H1 (cell line): ENCODE measurements at regions not wholly inside any gene's neighbourhood (a gene's known extent, or its start where the extent isn't known, plus 50 kb on each side); places are given as distances from the start of the nearest gene placed in this dataset.
A peak's percentile ranks its signal among the peaks of the same experiment; 100 is the strongest.

Source experiments
- CTCF ChIA-PET: fragments of 300-600 bp; sonication (Branson Sonifier 250); formaldehyde crosslinking; loops from one replicate; lab custom pipeline; 2021; ENCODE audit not compliant: partially characterized antibody; lab: Charles Lee
- POLR2A ChIA-PET: fragments of 300-600 bp; sonication (Branson Sonifier 250); formaldehyde crosslinking; loops from one replicate; lab custom pipeline; 2021; ENCODE audit warnings: inconsistent platforms; ENCODE audit not compliant: partially characterized antibody; lab: Charles Lee
- DNase-seq, 2 experiments: peaks; one replicate each; pipeline versions ENCODE4 v3.0.0 to v3.0.0-alpha.2; 2010 to 2022; ENCODE audit warnings: low spot score in 2 of 2, low read depth in 1 of 2, mixed read lengths in 1 of 2
- FAIRE-seq: peaks from 2 replicates; lab custom pipeline; 2011; peaks lifted over from hg19 to GRCh38; lab: Jason Lieb, UNC
- H2AFZ ChIP-seq: 2 replicates; pipeline ENCODE4 v1.8.1; 2012; ENCODE audit warnings: low read length, inconsistent platforms
- H2AK5ac ChIP-seq: 2 replicates; pipeline ENCODE4 v1.6.1; 2013; ENCODE audit warnings: low read depth, low read length
- H2BK120ac ChIP-seq: replicated peaks from 2 replicates; pipeline ENCODE3; 2013; ENCODE audit warnings: low read depth, low read length, inconsistent platforms
- H2BK12ac ChIP-seq: 2 replicates; pipeline ENCODE4 v1.6.1; 2013; ENCODE audit warnings: low read depth, low read length
- H2BK15ac ChIP-seq: 2 replicates; pipeline ENCODE4 v1.6.1; 2013; ENCODE audit warnings: low read length
- H2BK20ac ChIP-seq: 2 replicates; pipeline ENCODE4 v1.6.1; 2013; ENCODE audit warnings: low read length
- H2BK5ac ChIP-seq: 2 replicates; pipeline ENCODE4 v1.6.1; 2013; ENCODE audit warnings: low read depth, low read length
- H3K14ac ChIP-seq: 2 replicates; pipeline ENCODE4 v1.6.1; 2013; ENCODE audit warnings: inconsistent platforms; ENCODE audit not compliant: insufficient read length
- H3K18ac ChIP-seq: 2 replicates; pipeline ENCODE4 v1.6.1; 2013; ENCODE audit warnings: low read length; ENCODE audit errors: extremely low read depth
- H3K23ac ChIP-seq: 2 replicates; pipeline ENCODE4 v1.6.1; 2013; ENCODE audit warnings: inconsistent platforms; ENCODE audit not compliant: insufficient read length
- H3K23me2 ChIP-seq: 2 replicates; pipeline ENCODE4 v1.6.1; 2013; ENCODE audit warnings: low read depth, low read length
- H3K27ac ChIP-seq: 2 replicates; pipeline ENCODE4 v1.6.1; 2011; ENCODE audit warnings: low read depth, low read length, inconsistent platforms
- H3K27me3 ChIP-seq, 4 experiments: replicated peaks in 1 of 4; 1 replicate in 1 of 4; 2 replicates in 3 of 4; pipeline versions ENCODE4 v1.6.1 to v1.8.1; 2011 to 2013; ENCODE audit warnings: low read length in 3 of 4, mild to moderate bottlenecking in 3 of 4, inconsistent platforms in 2 of 4, mixed read lengths in 2 of 4, moderate library complexity in 1 of 4; ENCODE audit not compliant: control insufficient read depth in 3 of 4, insufficient read depth in 3 of 4; ENCODE audit errors: extremely low read depth in 1 of 4
- H3K36me3 ChIP-seq, 4 experiments: 2 replicates each; pipeline versions ENCODE4 v1.6.1 to v1.8.1; 2011 to 2013; ENCODE audit warnings: mild to moderate bottlenecking in 4 of 4, low read length in 3 of 4, moderate library complexity in 2 of 4, control low read depth in 1 of 4, inconsistent platforms in 1 of 4; ENCODE audit not compliant: insufficient read depth in 4 of 4, control insufficient read depth in 2 of 4
- H3K4ac ChIP-seq: replicated peaks from 2 replicates; pipeline ENCODE3; 2013; ENCODE audit warnings: low read length, low read depth, mixed read lengths, inconsistent platforms; ENCODE audit not compliant: insufficient read length
- H3K4me1 ChIP-seq, 4 experiments: replicated peaks in 1 of 4; 1 replicate in 1 of 4; 2 replicates in 3 of 4; pipeline versions ENCODE4 v1.6.1 to v1.8.1; 2011 to 2013; ENCODE audit warnings: low read length in 3 of 4, inconsistent platforms in 2 of 4, mixed read lengths in 1 of 4; ENCODE audit not compliant: insufficient read depth in 4 of 4, control insufficient read depth in 3 of 4
- H3K4me2 ChIP-seq, 2 experiments: 2 replicates each; pipeline versions ENCODE4 v1.6.1 to v1.8.1; 2011 to 2013; ENCODE audit warnings: low read depth in 2 of 2, low read length in 2 of 2, control low read depth in 1 of 2, inconsistent platforms in 1 of 2, mild to moderate bottlenecking in 1 of 2; ENCODE audit not compliant: insufficient read depth in 1 of 2
- H3K4me3 ChIP-seq, 4 experiments: fragments of 200-600, 300-600 bp in 1 of 4; sonication (generic), shearing (Covaris generic), sonication (Bioruptor Twin) in 1 of 4; 2 replicates each; pipeline versions ENCODE4 v1.5.1 to v1.8.1; 2011 to 2016; ENCODE audit warnings: low read length in 4 of 4, low read depth in 3 of 4, control low read depth in 2 of 4, inconsistent platforms in 2 of 4, mild to moderate bottlenecking in 2 of 4, mixed read lengths in 1 of 4, moderate library complexity in 1 of 4; ENCODE audit not compliant: insufficient read depth in 2 of 4; ENCODE audit errors: extremely low read depth in 1 of 4
- H3K56ac ChIP-seq: replicated peaks from 2 replicates; pipeline ENCODE3; 2013; ENCODE audit warnings: low read depth, mild to moderate bottlenecking, mixed read lengths, low read length, inconsistent platforms; ENCODE audit not compliant: insufficient read length
- H3K79me1 ChIP-seq: 2 replicates; pipeline ENCODE4 v1.6.1; 2013; ENCODE audit warnings: low read depth, low read length, control low read depth
- H3K79me2 ChIP-seq, 2 experiments: 2 replicates each; pipeline versions ENCODE4 v1.6.1 to v1.8.1; 2012 to 2013; ENCODE audit warnings: low read length in 2 of 2, mild to moderate bottlenecking in 2 of 2, inconsistent platforms in 1 of 2; ENCODE audit not compliant: insufficient read depth in 2 of 2, control insufficient read depth in 1 of 2
- H3K9ac ChIP-seq, 4 experiments: replicated peaks in 1 of 4; 1 replicate in 1 of 4; 2 replicates in 3 of 4; pipeline versions ENCODE4 v1.6.1 to v1.8.1; 2011 to 2013; ENCODE audit warnings: low read depth in 3 of 4, low read length in 3 of 4, control low read depth in 2 of 4, mild to moderate bottlenecking in 2 of 4, moderate library complexity in 2 of 4, inconsistent platforms in 1 of 4; ENCODE audit errors: extremely low read depth in 1 of 4
- H3K9me3 ChIP-seq, 2 experiments: 2 replicates each; pipeline versions ENCODE4 v1.6.1 to v1.8.1; 2012 to 2013; ENCODE audit warnings: mild to moderate bottlenecking in 2 of 2, moderate library complexity in 2 of 2, control low read depth in 1 of 2, inconsistent platforms in 1 of 2, low read depth in 1 of 2, low read length in 1 of 2, mixed read lengths in 1 of 2; ENCODE audit not compliant: insufficient read depth in 2 of 2
- H4K20me1 ChIP-seq, 2 experiments: replicated peaks in 1 of 2; 2 replicates each; pipeline versions ENCODE3 to v1.8.1; 2011 to 2013; ENCODE audit warnings: inconsistent platforms in 2 of 2, low read length in 2 of 2, mild to moderate bottlenecking in 1 of 2; ENCODE audit not compliant: insufficient read depth in 2 of 2, control insufficient read depth in 1 of 2
- H4K5ac ChIP-seq: 2 replicates; pipeline ENCODE4 v1.6.1; 2013; ENCODE audit warnings: low read length, low read depth, mixed read lengths, inconsistent platforms; ENCODE audit not compliant: insufficient read length
- H4K8ac ChIP-seq: 2 replicates; pipeline ENCODE4 v1.8.0; 2013; ENCODE audit warnings: mild to moderate bottlenecking, moderate library complexity, low read length, inconsistent platforms; ENCODE audit not compliant: insufficient read depth; ENCODE audit errors: extremely low read depth
- H4K91ac ChIP-seq: replicated peaks from 2 replicates; pipeline ENCODE3; 2013; ENCODE audit warnings: low read length, mixed read lengths, inconsistent platforms; ENCODE audit not compliant: insufficient read length
- BCL11A ChIP-seq, 2 experiments: IDR thresholded peaks; one replicate each; pipeline ENCODE4 v1.6.1; 2011; ENCODE audit warnings: low read depth in 2 of 2, low read length in 2 of 2, mild to moderate bottlenecking in 2 of 2
- BRCA1 ChIP-seq: IDR thresholded peaks from 2 replicates; pipeline ENCODE4 v1.6.1; 2012; ENCODE audit warnings: low read depth, low read length, improper control_type of control experiment
- CTBP2 ChIP-seq: IDR thresholded peaks from 2 replicates; pipeline ENCODE4 v1.7.0; 2011; ENCODE audit warnings: borderline replicate concordance, mild to moderate bottlenecking, moderate library complexity, mixed read lengths, low read length; ENCODE audit not compliant: insufficient read depth, insufficient read length
- RNF2 ChIP-seq: fragments of 200-900, 300-1000 bp; sonication (generic); IDR thresholded peaks from 2 replicates; pipeline ENCODE4 v1.7.1; 2016; ENCODE audit warnings: borderline replicate concordance, low read depth, mild to moderate bottlenecking, antibody characterized with exemption, low read length; ENCODE audit not compliant: poor library complexity, severe bottlenecking; ENCODE audit errors: missing control alignments
- SAP30 ChIP-seq: fragments of 300-600 bp; sonication (generic); IDR thresholded peaks from 2 replicates; pipeline ENCODE4 v1.7.1; 2012; ENCODE audit warnings: low read length, moderate library complexity, mild to moderate bottlenecking, inconsistent platforms; ENCODE audit not compliant: insufficient read depth, insufficient replicate concordance
- SP4 ChIP-seq: IDR thresholded peaks from 2 replicates; pipeline ENCODE4 v1.6.1; 2012; ENCODE audit warnings: low read length, inconsistent platforms
- YY1 ChIP-seq: IDR thresholded peaks from 2 replicates; pipeline ENCODE4 v1.6.1; 2011; ENCODE audit warnings: low read depth, mild to moderate bottlenecking, low read length
- WGBS, 2 experiments: shearing (Covaris generic) in 1 of 2; methylation state at CpG; one replicate each; pipeline versions ENCODE4 v1.1.6 to v1.1.7; 2013 to 2015; ENCODE audit warnings: low lambda C conversion rate in 2 of 2, mixed read lengths in 2 of 2, inconsistent platforms in 1 of 2, low coverage in 1 of 2, missing lambda C conversion rate in 1 of 2; ENCODE audit not compliant: insufficient replicate concordance in 2 of 2, insufficient coverage in 1 of 2, insufficient read length in 1 of 2; ENCODE audit errors: extremely low coverage in 1 of 2, missing lambda C conversion rate in 1 of 2; 5-methylcytosine and 5-hydroxymethylcytosine counted together
- TF ChIP-seq, protein P1 (sequence below): IDR thresholded peaks from 2 replicates; pipeline ENCODE4 v1.6.1; 2011; ENCODE audit warnings: low read length, improper control_type of control experiment

DNA sequence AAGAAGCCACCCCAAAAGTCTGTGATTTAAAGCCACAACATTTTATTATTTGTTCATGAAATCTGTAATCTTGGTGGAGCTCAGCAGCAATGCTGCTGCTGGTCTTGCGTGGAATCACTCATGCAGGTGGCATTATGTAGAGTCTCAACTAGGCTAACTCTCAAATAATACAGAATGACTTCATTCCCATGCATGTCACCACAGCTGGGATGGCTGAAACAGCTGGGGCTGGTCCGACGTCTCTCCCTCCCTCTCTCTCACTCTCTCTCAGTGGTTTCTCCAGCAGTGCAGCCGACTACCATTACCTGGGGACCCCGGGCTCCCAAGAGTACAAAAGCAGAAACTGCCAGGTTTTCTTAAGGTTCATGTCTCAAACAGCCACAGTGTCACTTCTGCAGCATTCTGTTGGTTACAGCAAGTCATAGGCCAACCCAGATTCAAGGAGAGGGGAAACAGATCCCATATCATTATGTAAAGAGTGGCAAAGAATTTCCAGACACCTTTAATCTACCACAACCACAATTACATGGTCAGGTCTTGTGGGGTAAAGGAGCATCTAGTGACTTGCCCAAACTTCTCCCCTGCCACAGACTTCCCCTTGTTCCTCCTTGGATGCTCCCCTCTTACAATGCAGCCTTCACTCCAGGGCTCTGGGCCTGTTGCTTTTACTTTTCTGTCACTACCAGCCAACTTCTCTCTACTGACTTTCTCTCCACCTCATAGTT, 192.0 kb upstream of the HMGA2 start:
- Histone ChIP-seq H2BK15ac (no peak overlapping the region), H3K4me3 (no peak overlapping the region), H2BK120ac (no peak overlapping the region), H2BK20ac (no peak overlapping the region), H2AK5ac (no peak overlapping the region), H2BK5ac (no peak overlapping the region), H3K79me1 (no peaks in the 10 kb centered on the region), H3K79me2 (no peaks in the 10 kb centered on the region), H4K8ac (no peak overlapping the region), H3K27me3 (no peaks in the 10 kb centered on the region), H2BK12ac (no peak overlapping the region), H4K20me1 (no peaks in the 10 kb centered on the region), H4K91ac (no peak overlapping the region), H3K9ac (no peak overlapping the region), H3K4me1 (no peaks in the 10 kb centered on the region), H3K14ac (no peak overlapping the region), H4K5ac (no peak overlapping the region), H3K36me3 (no peaks in the 10 kb centered on the region), H3K23me2 (no peaks in the 10 kb centered on the region; the same call in 1 of the 2 replicates), H3K4ac (no peak overlapping the region), H3K18ac (no peak overlapping the region), H3K23ac (no peak overlapping the region), H3K27ac (no peak overlapping the region), H3K9me3 (no peaks in the 10 kb centered on the region), H3K56ac (no peak overlapping the region), H2AFZ (peak overlapping the region; percentile 67; the same call in 1 of the 2 replicates), H3K4me2 (no peak overlapping the region)
- TF ChIP-seq SAP30 (no peak), RNF2 (no peak), BCL11A (IDR thresholded peaks at IDR 0.05; ENCODE audit: low read depth in 2 of 2, low read length in 2 of 2) (no peak), YY1 (no peak), BRCA1 (no peak), SP4 (no peak), CTBP2 (no peak)
- TF ChIP-seq, protein P1, sequence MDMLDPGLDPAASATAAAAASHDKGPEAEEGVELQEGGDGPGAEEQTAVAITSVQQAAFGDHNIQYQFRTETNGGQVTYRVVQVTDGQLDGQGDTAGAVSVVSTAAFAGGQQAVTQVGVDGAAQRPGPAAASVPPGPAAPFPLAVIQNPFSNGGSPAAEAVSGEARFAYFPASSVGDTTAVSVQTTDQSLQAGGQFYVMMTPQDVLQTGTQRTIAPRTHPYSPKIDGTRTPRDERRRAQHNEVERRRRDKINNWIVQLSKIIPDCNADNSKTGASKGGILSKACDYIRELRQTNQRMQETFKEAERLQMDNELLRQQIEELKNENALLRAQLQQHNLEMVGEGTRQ = no peak
- FAIRE-seq = no peak
- DNase-seq = no peak
- 91% methylated on average over 5 of the region's 5 CpGs; no CpG with 5 or more reads in 1 of the 2 experiments for WGBS, 2 experiments
- CTCF ChIA-PET = no interaction called here
- POLR2A ChIA-PET = no interaction called here
